ENCODE measurements at regions not wholly inside any gene's neighbourhood (a gene's known extent, or its start where the extent isn't known, plus 50 kb on each side); places are given as distances from the start of the nearest gene placed in this dataset.

DNA sequence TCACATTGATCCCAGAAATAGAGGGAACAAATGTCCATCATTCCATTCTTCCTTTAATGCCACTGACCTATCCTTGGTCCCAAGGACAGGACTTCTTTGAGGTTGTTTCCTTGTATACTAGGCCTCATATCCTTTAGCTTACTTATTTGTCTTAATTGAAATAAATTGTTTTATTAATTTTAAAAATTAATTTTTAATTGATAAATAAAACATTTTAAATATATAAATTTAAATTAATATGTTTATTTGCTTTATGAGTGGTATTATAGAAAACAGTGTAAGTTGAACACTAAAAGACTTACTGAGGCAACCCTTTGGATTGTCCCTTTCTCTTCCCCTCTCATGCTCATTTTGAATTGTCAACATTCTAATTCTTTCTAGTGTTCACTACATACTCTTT lies 556.9 kb upstream of the NUDT12 start:
- Histone ChIP-seq H3K4me1 (ENCODE audit: control insufficient read depth in 1 of 2, insufficient read depth in 2 of 2, low read length in 2 of 2) (no peaks in the 10 kb centered on the region), H3K4me3 (replicated peaks in 1 of 2; ENCODE audit: low read depth in 1 of 2, low read length in 2 of 2) (no peak overlapping the region), H2AFZ (ENCODE audit: low read depth, low read length, poor library complexity, severe bottlenecking) (no peak overlapping the region), H3K9me3 (ENCODE audit: control insufficient read depth in 1 of 2, insufficient read depth in 1 of 2, low read depth in 1 of 2, low read length in 2 of 2) (no peaks in the 10 kb centered on the region), H3K27ac (ENCODE audit: low read depth, low read length) (no peak overlapping the region), H3K27me3 (ENCODE audit: insufficient read depth, low read length) (no peaks in the 10 kb centered on the region), H3K79me2 (ENCODE audit: insufficient read depth, low read length) (no peaks in the 10 kb centered on the region), H3K9me2 (ENCODE audit: insufficient read depth) (no peaks in the 10 kb centered on the region; the same call in 1 of the 2 replicates), H3K4me2 (ENCODE audit: low read length) (no peak overlapping the region), H3K36me3 (ENCODE audit: control insufficient read depth in 1 of 2, insufficient read depth in 2 of 2, low read length in 2 of 2) (no peaks in the 10 kb centered on the region), H3K9ac (ENCODE audit: low read length) (no peak overlapping the region), H4K20me1 (ENCODE audit: insufficient read depth) (no peaks in the 10 kb centered on the region)
- intact Hi-C loops (cut with micrococcal nuclease), result no loop called here
- ChIA-PET POLR2A (no interaction called here), CTCF (no interaction called here), RAD21 (ENCODE audit: low non-redundant PET in 1 of 2, low total read pairs in 2 of 2, uncharacterized antibody in 2 of 2, unreplicated experiment in 2 of 2) (no interaction called here)
- DNase-seq (ENCODE audit: low read depth, low spot score) (no peak), ATAC-seq (no peak)
- TF ChIP-seq, protein P1, sequence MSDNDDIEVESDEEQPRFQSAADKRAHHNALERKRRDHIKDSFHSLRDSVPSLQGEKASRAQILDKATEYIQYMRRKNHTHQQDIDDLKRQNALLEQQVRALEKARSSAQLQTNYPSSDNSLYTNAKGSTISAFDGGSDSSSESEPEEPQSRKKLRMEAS (IDR thresholded peaks at IDR 0.05), result no peak
- TF ChIP-seq EZH2 (IDR thresholded peaks at IDR 0.05) (no peak), SIN3A (IDR thresholded peaks at IDR 0.05; ENCODE audit: low read depth) (no peak)
- no TSS peak for BruUV-seq (replicated peaks)

DNA sequence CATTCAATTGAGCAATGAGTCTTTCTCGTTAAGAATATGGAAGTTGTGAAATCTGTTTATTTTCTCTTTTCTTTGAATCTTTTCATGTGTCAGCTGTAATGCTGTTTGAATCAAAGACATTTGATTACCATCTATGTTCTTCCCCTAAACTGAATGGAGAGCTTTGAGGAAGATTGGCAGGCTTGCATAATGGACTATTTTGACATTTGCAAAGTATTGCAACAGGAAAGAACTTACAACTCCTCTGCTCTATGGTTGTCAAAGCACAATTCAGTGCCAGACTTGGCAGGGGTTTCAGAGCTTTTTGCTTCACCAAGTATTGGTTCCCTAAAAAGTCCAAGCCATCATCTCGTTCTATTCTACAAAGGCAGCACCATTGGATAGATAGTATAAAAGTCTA lies 549.0 kb upstream of the NUDT12 start:
- Histone ChIP-seq H3K27me3 (ENCODE audit: insufficient read depth, low read length) (no peaks in the 10 kb centered on the region), H3K36me3 (ENCODE audit: control insufficient read depth in 1 of 2, insufficient read depth in 2 of 2, low read length in 2 of 2) (no peaks in the 10 kb centered on the region), H3K9me3 (ENCODE audit: control insufficient read depth in 1 of 2, insufficient read depth in 1 of 2, low read depth in 1 of 2, low read length in 2 of 2) (no peaks in the 10 kb centered on the region), H3K9ac (ENCODE audit: low read length) (no peak overlapping the region), H3K4me3 (replicated peaks in 1 of 2; ENCODE audit: low read depth in 1 of 2, low read length in 2 of 2) (no peak overlapping the region), H3K27ac (ENCODE audit: low read depth, low read length) (no peak overlapping the region), H3K4me2 (ENCODE audit: low read length) (no peak overlapping the region), H2AFZ (ENCODE audit: low read depth, low read length, poor library complexity, severe bottlenecking) (no peak overlapping the region), H3K79me2 (ENCODE audit: insufficient read depth, low read length) (peaks cover 4% of the 10 kb centered on the region; the same call in 1 of the 2 replicates), H3K9me2 (ENCODE audit: insufficient read depth) (no peaks in the 10 kb centered on the region), H3K4me1 (ENCODE audit: control insufficient read depth in 1 of 2, insufficient read depth in 2 of 2, low read length in 2 of 2) (no peaks in the 10 kb centered on the region), H4K20me1 (ENCODE audit: insufficient read depth) (no peaks in the 10 kb centered on the region)
- ATAC-seq (no peak), DNase-seq (ENCODE audit: low read depth, low spot score) (no peak)
- POLR2A ChIA-PET, result no interaction called here
- TF ChIP-seq CEBPB (IDR thresholded peaks at IDR 0.05; ENCODE audit: low read depth) (no peak), EGR1 (IDR thresholded peaks at IDR 0.05; ENCODE audit: low read depth) (no peak), CBX3 (IDR thresholded peaks at IDR 0.05; ENCODE audit: low read depth) (no peak), ATF3 (IDR thresholded peaks at IDR 0.05) (no peak), FOSL1 (IDR thresholded peaks at IDR 0.05; ENCODE audit: low read depth) (no peak)
- BruUV-seq (replicated peaks), result no TSS peak
- CTCF ChIA-PET, result no interaction called here
- RAD21 ChIA-PET (ENCODE audit: low non-redundant PET in 1 of 2, low total read pairs in 2 of 2, uncharacterized antibody in 2 of 2, unreplicated experiment in 2 of 2), result no interaction called here
- intact Hi-C loops (cut with micrococcal nuclease), result no loop called here

Data from HCT116 (cell line).